ENCODE measurements at regions not wholly inside any gene's neighbourhood (a gene's known extent, or its start where the extent isn't known, plus 50 kb on each side); places are given as distances from the start of the nearest gene placed in this dataset.

- TF ChIP-seq BRCA1 (IDR thresholded peaks at IDR 0.05; ENCODE audit: low read depth, low read length), result no peak
- TF ChIP-seq NR2C2 (IDR thresholded peaks at IDR 0.05; ENCODE audit: borderline replicate concordance, control insufficient read depth, insufficient read length, low read depth), result no peak
- no peak for TF ChIP-seq PAX8 (IDR thresholded peaks at IDR 0.05)
- no peak for TF ChIP-seq POLR2AphosphoS5 (IDR thresholded peaks at IDR 0.05; ENCODE audit: low read length)
- no peak for TF ChIP-seq EGR1 (IDR thresholded peaks at IDR 0.05; ENCODE audit: borderline replicate concordance in 1 of 2, low read depth in 2 of 2, low read length in 2 of 2)
- TF ChIP-seq CTCF (IDR thresholded peaks at IDR 0.05 in 2 of 3, conservative IDR thresholded peaks at IDR 0.05 in 1 of 3; ENCODE audit: control insufficient read depth in 2 of 3, extremely low read depth in 1 of 3, insufficient read depth in 1 of 3, low read depth in 3 of 3, low read length in 3 of 3), result no peak
- no peak for TF ChIP-seq CHD4 (IDR thresholded peaks at IDR 0.05)
- TF ChIP-seq POLR2A (IDR thresholded peaks at IDR 0.05; ENCODE audit: low read depth, low read length), result no peak
- TF ChIP-seq SMC3 (IDR thresholded peaks at IDR 0.05; ENCODE audit: borderline replicate concordance, low read length), result no peak
- no peak for TF ChIP-seq ZNF24 (IDR thresholded peaks at IDR 0.05)
- TF ChIP-seq MTA2 (IDR thresholded peaks at IDR 0.05; ENCODE audit: low read depth), result no peak
Observed at GRCh38 chr1:5393146-5393545, 599.1 kb downstream of the NPHP4 start.
